ENCODE measurements at regions not wholly inside any gene's neighbourhood (a gene's known extent, or its start where the extent isn't known, plus 50 kb on each side); places are given as distances from the start of the nearest gene placed in this dataset.

DNA sequence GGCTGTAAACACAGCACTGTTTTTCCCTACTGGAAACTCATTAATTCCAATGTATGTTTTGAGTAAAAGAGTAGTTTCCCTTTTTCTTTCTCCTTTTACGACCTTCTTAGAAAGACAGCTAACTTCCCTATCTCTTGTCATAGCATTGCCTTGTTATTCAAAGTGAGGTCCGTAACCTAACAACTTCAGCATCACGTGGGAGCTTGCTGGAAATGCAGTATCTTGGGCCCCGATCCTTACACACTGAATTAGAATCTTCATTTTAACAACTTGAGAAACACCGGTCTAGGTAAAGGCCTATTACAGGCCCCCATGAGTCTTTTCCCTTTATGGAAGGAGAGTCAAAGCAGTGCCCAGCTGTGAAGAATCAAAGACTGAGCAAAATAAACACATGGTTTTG is 230.7 kb upstream of the PRKD1 start:
- peaks cover 59% of the 10 kb centered on the region for H3K27me3 ChIP-seq (ENCODE audit: low read length)
- no peaks in the 10 kb centered on the region for H3K36me3 ChIP-seq (ENCODE audit: low read depth, low read length)
- intact Hi-C loops (cut with micrococcal nuclease), result no loop called here
- H3K9me2 ChIP-seq (replicated peaks; ENCODE audit: low read length), result no peaks in the 10 kb centered on the region
- TF ChIP-seq, protein P1, sequence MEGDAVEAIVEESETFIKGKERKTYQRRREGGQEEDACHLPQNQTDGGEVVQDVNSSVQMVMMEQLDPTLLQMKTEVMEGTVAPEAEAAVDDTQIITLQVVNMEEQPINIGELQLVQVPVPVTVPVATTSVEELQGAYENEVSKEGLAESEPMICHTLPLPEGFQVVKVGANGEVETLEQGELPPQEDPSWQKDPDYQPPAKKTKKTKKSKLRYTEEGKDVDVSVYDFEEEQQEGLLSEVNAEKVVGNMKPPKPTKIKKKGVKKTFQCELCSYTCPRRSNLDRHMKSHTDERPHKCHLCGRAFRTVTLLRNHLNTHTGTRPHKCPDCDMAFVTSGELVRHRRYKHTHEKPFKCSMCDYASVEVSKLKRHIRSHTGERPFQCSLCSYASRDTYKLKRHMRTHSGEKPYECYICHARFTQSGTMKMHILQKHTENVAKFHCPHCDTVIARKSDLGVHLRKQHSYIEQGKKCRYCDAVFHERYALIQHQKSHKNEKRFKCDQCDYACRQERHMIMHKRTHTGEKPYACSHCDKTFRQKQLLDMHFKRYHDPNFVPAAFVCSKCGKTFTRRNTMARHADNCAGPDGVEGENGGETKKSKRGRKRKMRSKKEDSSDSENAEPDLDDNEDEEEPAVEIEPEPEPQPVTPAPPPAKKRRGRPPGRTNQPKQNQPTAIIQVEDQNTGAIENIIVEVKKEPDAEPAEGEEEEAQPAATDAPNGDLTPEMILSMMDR (conservative IDR thresholded peaks at IDR 0.05; ENCODE audit: low read depth, low read length), result no peak
- TF ChIP-seq EZH2 (IDR thresholded peaks at IDR 0.05; ENCODE audit: low read length, unreplicated experiment) (no peak), EZH2phosphoT487 (IDR thresholded peaks at IDR 0.05; ENCODE audit: borderline replicate concordance, low read length) (no peak)
- ChIA-PET CTCF (no interaction called here), POLR2A (ENCODE audit: unreplicated experiment) (no interaction called here)
- H4K20me1 ChIP-seq (ENCODE audit: low read length), result no peaks in the 10 kb centered on the region
- no TSS peak for BruUV-seq (replicated peaks)
- no peak overlapping the region for H2AFZ ChIP-seq (ENCODE audit: low read length)
- no peaks in the 10 kb centered on the region for H3K79me2 ChIP-seq (ENCODE audit: low read length)
- H3K9ac ChIP-seq (ENCODE audit: low read length), result no peak overlapping the region
- DNase-seq (no peak), ATAC-seq (no peak)
- no peak overlapping the region for H3K4me2 ChIP-seq (ENCODE audit: low read length)
- no peak overlapping the region for H3K4me3 ChIP-seq (ENCODE audit: low read length)
- no peaks in the 10 kb centered on the region for H3K9me3 ChIP-seq (ENCODE audit: low read length)
- no peak overlapping the region for H3K27ac ChIP-seq (ENCODE audit: low read length)
- no peaks in the 10 kb centered on the region for H3K4me1 ChIP-seq (ENCODE audit: insufficient read depth, low read length)
- no peaks in the 10 kb centered on the region for H3F3A ChIP-seq (ENCODE audit: low read length, unreplicated experiment)

DNA sequence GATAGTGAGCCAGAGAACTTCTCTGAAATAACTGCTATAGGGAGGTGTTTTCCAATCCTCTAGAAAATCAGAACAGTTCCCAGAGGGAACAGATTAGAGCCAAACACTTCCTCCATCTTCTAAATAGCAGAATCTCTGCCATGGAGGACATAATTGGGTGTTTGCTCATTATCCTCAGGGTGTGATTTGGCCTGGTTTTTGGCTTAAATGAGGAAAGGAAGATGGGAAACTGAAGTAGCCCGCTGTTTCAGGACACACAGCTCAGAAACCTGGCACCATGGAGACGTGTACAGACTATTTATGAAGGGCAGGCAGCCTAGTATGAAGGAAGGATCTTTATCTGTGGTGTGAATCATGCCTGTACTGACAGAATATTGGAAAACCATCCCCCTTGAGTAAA is 231.7 kb upstream of the PRKD1 start:
- CTCF ChIA-PET, result no interaction called here
- POLR2A ChIA-PET (ENCODE audit: unreplicated experiment), result interaction anchor here (0.6 kb wide), 1 partner anchor 1373 kb away, joined by 3 read pairs; no protein-coding TSS in a partner anchor
- no peaks in the 10 kb centered on the region for H3K36me3 ChIP-seq (ENCODE audit: low read depth, low read length)
- no peak overlapping the region for H3K4me3 ChIP-seq (ENCODE audit: low read length)
- H3K79me2 ChIP-seq (ENCODE audit: low read length), result no peaks in the 10 kb centered on the region
- no peaks in the 10 kb centered on the region for H3K4me1 ChIP-seq (ENCODE audit: insufficient read depth, low read length)
- peaks cover 62% of the 10 kb centered on the region for H3K27me3 ChIP-seq (ENCODE audit: low read length)
- DNase-seq (no peak), ATAC-seq (no peak)
- no peaks in the 10 kb centered on the region for H3F3A ChIP-seq (ENCODE audit: low read length, unreplicated experiment)
- H3K9me3 ChIP-seq (ENCODE audit: low read length), result no peaks in the 10 kb centered on the region
- intact Hi-C loops (cut with micrococcal nuclease), result no loop called here
- TF ChIP-seq EZH2 (IDR thresholded peaks at IDR 0.05; ENCODE audit: low read length, unreplicated experiment) (no peak), EZH2phosphoT487 (IDR thresholded peaks at IDR 0.05; ENCODE audit: borderline replicate concordance, low read length) (no peak)
- TF ChIP-seq, protein P1 (conservative IDR thresholded peaks at IDR 0.05; ENCODE audit: low read depth, low read length), result no peak
- H3K27ac ChIP-seq (ENCODE audit: low read length), result no peak overlapping the region
- H2AFZ ChIP-seq (ENCODE audit: low read length), result no peak overlapping the region
- no peak overlapping the region for H3K4me2 ChIP-seq (ENCODE audit: low read length)
- BruUV-seq (replicated peaks), result no TSS peak
- no peak overlapping the region for H3K9ac ChIP-seq (ENCODE audit: low read length)
- no peaks in the 10 kb centered on the region for H3K9me2 ChIP-seq (replicated peaks; ENCODE audit: low read length)
- H4K20me1 ChIP-seq (ENCODE audit: low read length), result no peaks in the 10 kb centered on the region

DNA sequence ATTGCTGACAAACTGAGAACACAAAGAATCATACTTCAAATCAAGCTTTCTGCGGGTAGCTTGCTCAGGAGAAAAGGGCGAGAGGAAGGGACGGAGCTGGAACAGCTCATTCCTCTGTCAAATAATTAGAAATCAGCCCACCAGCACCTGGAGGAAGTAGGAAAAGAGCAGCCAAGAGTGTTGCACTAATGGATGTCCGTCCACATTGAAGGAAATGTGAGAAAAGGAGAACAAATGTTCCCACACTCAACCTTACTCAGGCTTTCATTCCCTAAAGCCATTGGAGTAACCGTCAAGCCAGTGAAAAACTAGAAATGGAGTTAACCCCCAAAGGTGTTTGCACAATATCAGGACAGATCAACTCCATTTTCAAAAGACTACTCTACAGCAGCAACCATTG is 233.0 kb upstream of the PRKD1 start:
- Histone ChIP-seq H3F3A (ENCODE audit: low read length, unreplicated experiment) (no peaks in the 10 kb centered on the region), H3K4me2 (ENCODE audit: low read length) (no peak overlapping the region), H4K20me1 (ENCODE audit: low read length) (no peaks in the 10 kb centered on the region), H3K27me3 (ENCODE audit: low read length) (peaks cover 51% of the 10 kb centered on the region), H2AFZ (ENCODE audit: low read length) (no peak overlapping the region), H3K9me2 (replicated peaks; ENCODE audit: low read length) (no peaks in the 10 kb centered on the region), H3K4me1 (ENCODE audit: insufficient read depth, low read length) (no peaks in the 10 kb centered on the region), H3K27ac (ENCODE audit: low read length) (no peak overlapping the region), H3K4me3 (ENCODE audit: low read length) (no peak overlapping the region), H3K36me3 (ENCODE audit: low read depth, low read length) (no peaks in the 10 kb centered on the region), H3K9me3 (ENCODE audit: low read length) (no peaks in the 10 kb centered on the region), H3K9ac (ENCODE audit: low read length) (no peak overlapping the region), H3K79me2 (ENCODE audit: low read length) (no peaks in the 10 kb centered on the region)
- intact Hi-C loops (cut with micrococcal nuclease), result no loop called here
- no peak for TF ChIP-seq EZH2phosphoT487 (IDR thresholded peaks at IDR 0.05; ENCODE audit: borderline replicate concordance, low read length)
- TF ChIP-seq EZH2 (IDR thresholded peaks at IDR 0.05; ENCODE audit: low read length, unreplicated experiment), result no peak
- TF ChIP-seq, protein P1 (conservative IDR thresholded peaks at IDR 0.05; ENCODE audit: low read depth, low read length), result no peak
- ATAC-seq (no peak), DNase-seq (peak; percentile 14)
- ChIA-PET CTCF (no interaction called here), POLR2A (ENCODE audit: unreplicated experiment) (no interaction called here)
- no TSS peak for BruUV-seq (replicated peaks)
